H1 (cell line): ENCODE measurements at regions not wholly inside any gene's neighbourhood (a gene's known extent, or its start where the extent isn't known, plus 50 kb on each side); places are given as distances from the start of the nearest gene placed in this dataset.

Experiments
- CTCF ChIA-PET: fragments of 300-600 bp; sonication (Branson Sonifier 250); formaldehyde crosslinking; loops from one replicate; lab custom pipeline; 2021; ENCODE audit not compliant: partially characterized antibody; lab: Charles Lee
- POLR2A ChIA-PET: fragments of 300-600 bp; sonication (Branson Sonifier 250); formaldehyde crosslinking; loops from one replicate; lab custom pipeline; 2021; ENCODE audit warnings: inconsistent platforms; ENCODE audit not compliant: partially characterized antibody; lab: Charles Lee
- DNase-seq, 2 experiments: peaks; one replicate each; pipeline versions ENCODE4 v3.0.0 to v3.0.0-alpha.2; 2010 to 2022; ENCODE audit warnings: low spot score in 2 of 2, low read depth in 1 of 2, mixed read lengths in 1 of 2
- FAIRE-seq: peaks from 2 replicates; lab custom pipeline; 2011; peaks lifted over from hg19 to GRCh38; lab: Jason Lieb, UNC
- H2AFZ ChIP-seq: 2 replicates; pipeline ENCODE4 v1.8.1; 2012; ENCODE audit warnings: low read length, inconsistent platforms
- H2AK5ac ChIP-seq: 2 replicates; pipeline ENCODE4 v1.6.1; 2013; ENCODE audit warnings: low read depth, low read length
- H2BK120ac ChIP-seq: replicated peaks from 2 replicates; pipeline ENCODE3; 2013; ENCODE audit warnings: low read depth, low read length, inconsistent platforms
- H2BK12ac ChIP-seq: 2 replicates; pipeline ENCODE4 v1.6.1; 2013; ENCODE audit warnings: low read depth, low read length
- H2BK15ac ChIP-seq: 2 replicates; pipeline ENCODE4 v1.6.1; 2013; ENCODE audit warnings: low read length
- H2BK20ac ChIP-seq: 2 replicates; pipeline ENCODE4 v1.6.1; 2013; ENCODE audit warnings: low read length
- H2BK5ac ChIP-seq: 2 replicates; pipeline ENCODE4 v1.6.1; 2013; ENCODE audit warnings: low read depth, low read length
- H3K14ac ChIP-seq: 2 replicates; pipeline ENCODE4 v1.6.1; 2013; ENCODE audit warnings: inconsistent platforms; ENCODE audit not compliant: insufficient read length
- H3K18ac ChIP-seq: 2 replicates; pipeline ENCODE4 v1.6.1; 2013; ENCODE audit warnings: low read length; ENCODE audit errors: extremely low read depth
- H3K23ac ChIP-seq: 2 replicates; pipeline ENCODE4 v1.6.1; 2013; ENCODE audit warnings: inconsistent platforms; ENCODE audit not compliant: insufficient read length
- H3K23me2 ChIP-seq: 2 replicates; pipeline ENCODE4 v1.6.1; 2013; ENCODE audit warnings: low read depth, low read length
- H3K27ac ChIP-seq: 2 replicates; pipeline ENCODE4 v1.6.1; 2011; ENCODE audit warnings: low read depth, low read length, inconsistent platforms
- H3K27me3 ChIP-seq, 4 experiments: replicated peaks in 1 of 4; 1 replicate in 1 of 4; 2 replicates in 3 of 4; pipeline versions ENCODE4 v1.6.1 to v1.8.1; 2011 to 2013; ENCODE audit warnings: low read length in 3 of 4, mild to moderate bottlenecking in 3 of 4, inconsistent platforms in 2 of 4, mixed read lengths in 2 of 4, moderate library complexity in 1 of 4; ENCODE audit not compliant: control insufficient read depth in 3 of 4, insufficient read depth in 3 of 4; ENCODE audit errors: extremely low read depth in 1 of 4
- H3K36me3 ChIP-seq, 4 experiments: 2 replicates each; pipeline versions ENCODE4 v1.6.1 to v1.8.1; 2011 to 2013; ENCODE audit warnings: mild to moderate bottlenecking in 4 of 4, low read length in 3 of 4, moderate library complexity in 2 of 4, control low read depth in 1 of 4, inconsistent platforms in 1 of 4; ENCODE audit not compliant: insufficient read depth in 4 of 4, control insufficient read depth in 2 of 4
- H3K4ac ChIP-seq: replicated peaks from 2 replicates; pipeline ENCODE3; 2013; ENCODE audit warnings: low read length, low read depth, mixed read lengths, inconsistent platforms; ENCODE audit not compliant: insufficient read length
- H3K4me1 ChIP-seq, 4 experiments: replicated peaks in 1 of 4; 1 replicate in 1 of 4; 2 replicates in 3 of 4; pipeline versions ENCODE4 v1.6.1 to v1.8.1; 2011 to 2013; ENCODE audit warnings: low read length in 3 of 4, inconsistent platforms in 2 of 4, mixed read lengths in 1 of 4; ENCODE audit not compliant: insufficient read depth in 4 of 4, control insufficient read depth in 3 of 4
- H3K4me2 ChIP-seq, 2 experiments: 2 replicates each; pipeline versions ENCODE4 v1.6.1 to v1.8.1; 2011 to 2013; ENCODE audit warnings: low read depth in 2 of 2, low read length in 2 of 2, control low read depth in 1 of 2, inconsistent platforms in 1 of 2, mild to moderate bottlenecking in 1 of 2; ENCODE audit not compliant: insufficient read depth in 1 of 2
- H3K4me3 ChIP-seq, 4 experiments: fragments of 200-600, 300-600 bp in 1 of 4; sonication (generic), shearing (Covaris generic), sonication (Bioruptor Twin) in 1 of 4; 2 replicates each; pipeline versions ENCODE4 v1.5.1 to v1.8.1; 2011 to 2016; ENCODE audit warnings: low read length in 4 of 4, low read depth in 3 of 4, control low read depth in 2 of 4, inconsistent platforms in 2 of 4, mild to moderate bottlenecking in 2 of 4, mixed read lengths in 1 of 4, moderate library complexity in 1 of 4; ENCODE audit not compliant: insufficient read depth in 2 of 4; ENCODE audit errors: extremely low read depth in 1 of 4
- H3K56ac ChIP-seq: replicated peaks from 2 replicates; pipeline ENCODE3; 2013; ENCODE audit warnings: low read depth, mild to moderate bottlenecking, mixed read lengths, low read length, inconsistent platforms; ENCODE audit not compliant: insufficient read length
- H3K79me1 ChIP-seq: 2 replicates; pipeline ENCODE4 v1.6.1; 2013; ENCODE audit warnings: low read depth, low read length, control low read depth
- H3K79me2 ChIP-seq, 2 experiments: 2 replicates each; pipeline versions ENCODE4 v1.6.1 to v1.8.1; 2012 to 2013; ENCODE audit warnings: low read length in 2 of 2, mild to moderate bottlenecking in 2 of 2, inconsistent platforms in 1 of 2; ENCODE audit not compliant: insufficient read depth in 2 of 2, control insufficient read depth in 1 of 2
- H3K9ac ChIP-seq, 4 experiments: replicated peaks in 1 of 4; 1 replicate in 1 of 4; 2 replicates in 3 of 4; pipeline versions ENCODE4 v1.6.1 to v1.8.1; 2011 to 2013; ENCODE audit warnings: low read depth in 3 of 4, low read length in 3 of 4, control low read depth in 2 of 4, mild to moderate bottlenecking in 2 of 4, moderate library complexity in 2 of 4, inconsistent platforms in 1 of 4; ENCODE audit errors: extremely low read depth in 1 of 4
- H3K9me3 ChIP-seq, 2 experiments: 2 replicates each; pipeline versions ENCODE4 v1.6.1 to v1.8.1; 2012 to 2013; ENCODE audit warnings: mild to moderate bottlenecking in 2 of 2, moderate library complexity in 2 of 2, control low read depth in 1 of 2, inconsistent platforms in 1 of 2, low read depth in 1 of 2, low read length in 1 of 2, mixed read lengths in 1 of 2; ENCODE audit not compliant: insufficient read depth in 2 of 2
- H4K20me1 ChIP-seq, 2 experiments: replicated peaks in 1 of 2; 2 replicates each; pipeline versions ENCODE3 to v1.8.1; 2011 to 2013; ENCODE audit warnings: inconsistent platforms in 2 of 2, low read length in 2 of 2, mild to moderate bottlenecking in 1 of 2; ENCODE audit not compliant: insufficient read depth in 2 of 2, control insufficient read depth in 1 of 2
- H4K5ac ChIP-seq: 2 replicates; pipeline ENCODE4 v1.6.1; 2013; ENCODE audit warnings: low read length, low read depth, mixed read lengths, inconsistent platforms; ENCODE audit not compliant: insufficient read length
- H4K8ac ChIP-seq: 2 replicates; pipeline ENCODE4 v1.8.0; 2013; ENCODE audit warnings: mild to moderate bottlenecking, moderate library complexity, low read length, inconsistent platforms; ENCODE audit not compliant: insufficient read depth; ENCODE audit errors: extremely low read depth
- H4K91ac ChIP-seq: replicated peaks from 2 replicates; pipeline ENCODE3; 2013; ENCODE audit warnings: low read length, mixed read lengths, inconsistent platforms; ENCODE audit not compliant: insufficient read length
- CHD2 ChIP-seq: IDR thresholded peaks from 2 replicates; pipeline ENCODE4 v1.6.1; 2012; ENCODE audit warnings: low read length, improper control_type of control experiment
- HDAC6 ChIP-seq: IDR thresholded peaks from one replicate; pipeline ENCODE4 v1.7.1; 2012; ENCODE audit warnings: low read depth, mild to moderate bottlenecking, inconsistent platforms, low read length, moderate library complexity
- KDM4A ChIP-seq: IDR thresholded peaks from one replicate; pipeline ENCODE4 v1.7.1; 2012; ENCODE audit warnings: low read depth, mild to moderate bottlenecking, moderate library complexity, low read length, inconsistent platforms; ENCODE audit not compliant: severe bottlenecking
- RAD21 ChIP-seq, 2 experiments: IDR thresholded peaks in 1 of 2; conservative IDR thresholded peaks in 1 of 2; 2 replicates each; pipeline ENCODE4 v1.6.1; 2011; ENCODE audit warnings: low read depth in 2 of 2, low read length in 2 of 2, improper control_type of control experiment in 1 of 2, inconsistent platforms in 1 of 2, mild to moderate bottlenecking in 1 of 2, moderate library complexity in 1 of 2
- SUZ12 ChIP-seq: fragments of 200-600 bp; sonication (generic); IDR thresholded peaks from 2 replicates; pipeline ENCODE4 v1.6.1; 2012; ENCODE audit warnings: mild to moderate bottlenecking, inconsistent platforms, low read length, moderate library complexity, mixed read lengths
- WGBS, 2 experiments: shearing (Covaris generic) in 1 of 2; methylation state at CpG; one replicate each; pipeline versions ENCODE4 v1.1.6 to v1.1.7; 2013 to 2015; ENCODE audit warnings: low lambda C conversion rate in 2 of 2, mixed read lengths in 2 of 2, inconsistent platforms in 1 of 2, low coverage in 1 of 2, missing lambda C conversion rate in 1 of 2; ENCODE audit not compliant: insufficient replicate concordance in 2 of 2, insufficient coverage in 1 of 2, insufficient read length in 1 of 2; ENCODE audit errors: extremely low coverage in 1 of 2, missing lambda C conversion rate in 1 of 2; 5-methylcytosine and 5-hydroxymethylcytosine counted together

DNA sequence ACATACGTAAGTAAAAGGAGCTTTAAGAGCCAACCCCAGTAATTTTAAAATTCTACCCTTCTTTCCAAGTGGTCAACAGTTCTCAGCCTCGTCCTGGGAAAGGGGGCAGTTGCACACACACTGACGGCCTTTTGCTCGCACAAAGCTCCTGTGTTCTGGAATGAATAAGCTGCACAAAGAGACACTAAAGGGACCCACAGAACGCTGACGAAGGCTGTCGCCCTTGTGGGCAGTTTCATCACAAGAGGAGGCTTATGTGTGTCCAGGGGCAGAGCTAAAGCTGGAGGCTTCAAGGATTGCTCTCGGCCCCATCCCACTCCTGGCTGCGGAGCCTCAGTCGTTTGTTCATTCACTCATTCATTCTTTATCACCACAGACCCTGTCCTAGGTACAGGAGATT lies 67.0 kb upstream of the NEK6 start:
- CTCF ChIA-PET, result interaction anchor here (0.5 to 1.1 kb wide), 4 partner anchors 20 to 791 kb away, joined by 3 to 4 read pairs (median 3); no protein-coding TSS in a partner anchor
- H4K5ac ChIP-seq, result no peak overlapping the region
- H4K8ac ChIP-seq, result no peak overlapping the region
- no peak overlapping the region for H2BK5ac ChIP-seq
- no peak overlapping the region for H3K14ac ChIP-seq
- 0 out of 7 replicates have a peak, but pooled peaks cover 0 to 3% (median 0%) of the 10 kb centered on the region in 4 experiments for H3K4me1 ChIP-seq
- no peaks in the 10 kb centered on the region for H3K79me1 ChIP-seq
- no peaks in the 10 kb centered on the region for H3K36me3 ChIP-seq
- no peak overlapping the region for H3K4me3 ChIP-seq
- no peak overlapping the region for H3K23ac ChIP-seq
- no peaks in the 10 kb centered on the region for H3K23me2 ChIP-seq
- no peak overlapping the region for H3K9ac ChIP-seq
- H3K9me3 ChIP-seq, result no peaks in the 10 kb centered on the region
- no peak overlapping the region for H3K56ac ChIP-seq
- TF ChIP-seq RAD21 (IDR thresholded peaks at IDR 0.05 in 1 of 2, conservative IDR thresholded peaks at IDR 0.05 in 1 of 2; ENCODE audit: low read depth in 2 of 2, low read length in 2 of 2), result no peak
- no peak for TF ChIP-seq SUZ12
- TF ChIP-seq KDM4A, result no peak
- no peak for TF ChIP-seq CHD2
- TF ChIP-seq HDAC6, result no peak
- H2BK120ac ChIP-seq, result no peak overlapping the region
- H3K79me2 ChIP-seq, result no peaks in the 10 kb centered on the region
- no peak overlapping the region for H2BK20ac ChIP-seq
- POLR2A ChIA-PET, result no interaction called here
- H2AFZ ChIP-seq, result no peak overlapping the region; the same call in 1 of the 2 replicates
- 88% methylated on average over 10 of the region's 10 CpGs; no CpG with 5 or more reads in 1 of the 2 experiments for WGBS, 2 experiments
- no peaks in the 10 kb centered on the region for H3K27me3 ChIP-seq
- H4K91ac ChIP-seq, result no peak overlapping the region
- no peak overlapping the region for H3K18ac ChIP-seq
- no peak overlapping the region for H3K27ac ChIP-seq
- no peak overlapping the region for H2AK5ac ChIP-seq
- peak in 1 of 2 experiments; percentile 33 for DNase-seq
- no peak for FAIRE-seq
- H4K20me1 ChIP-seq, result no peaks in the 10 kb centered on the region
- no peak overlapping the region for H2BK12ac ChIP-seq
- H3K4me2 ChIP-seq, result no peak overlapping the region
- no peak overlapping the region for H2BK15ac ChIP-seq
- H3K4ac ChIP-seq, result no peak overlapping the region
